WTC11 (cell line): ENCODE measurements at regions not wholly inside any gene's neighbourhood (a gene's known extent, or its start where the extent isn't known, plus 50 kb on each side); places are given as distances from the start of the nearest gene placed in this dataset.

Source experiments
- ATF3 ChIP-seq: sonication (generic); formaldehyde crosslinking; conservative IDR thresholded peaks from 2 replicates; pipeline ENCODE4 v1.8.1; 2022; ENCODE audit warnings: mild to moderate bottlenecking, missing genetic modification reagents
- CTCF ChIP-seq: fragments of 200-600 bp; IDR thresholded peaks from 2 replicates; pipeline ENCODE4 v1.8.0; 2022; ENCODE audit warnings: antibody characterized with exemption
- E2F1 ChIP-seq: sonication (generic); formaldehyde crosslinking; IDR thresholded peaks from 2 replicates; pipeline ENCODE4 v1.8.0; 2022; ENCODE audit warnings: mild to moderate bottlenecking, missing genetic modification reagents
- FOXJ3 ChIP-seq: sonication (generic); formaldehyde crosslinking; IDR thresholded peaks from 2 replicates; pipeline ENCODE4 v1.9.0; 2021; ENCODE audit warnings: missing genetic modification reagents, mild to moderate bottlenecking, borderline replicate concordance
- MLX ChIP-seq: sonication (generic); formaldehyde crosslinking; IDR thresholded peaks from 2 replicates; pipeline ENCODE4 v1.8.1; 2023; ENCODE audit warnings: mild to moderate bottlenecking, missing genetic modification reagents, moderate library complexity
- NFYB ChIP-seq: sonication (generic); formaldehyde crosslinking; conservative IDR thresholded peaks from 2 replicates; pipeline ENCODE4 v1.8.0; 2022; ENCODE audit warnings: low read depth, missing genetic modification reagents
- NR3C1 ChIP-seq: sonication (generic); formaldehyde crosslinking; conservative IDR thresholded peaks from 2 replicates; pipeline ENCODE4 v1.8.1; 2023; ENCODE audit warnings: low read depth, mild to moderate bottlenecking, missing genetic modification reagents
- USF1 ChIP-seq: sonication (generic); formaldehyde crosslinking; IDR thresholded peaks from 2 replicates; pipeline ENCODE4 v1.8.0; 2022; ENCODE audit warnings: mild to moderate bottlenecking, missing genetic modification reagents
- USF2 ChIP-seq: sonication (generic); formaldehyde crosslinking; IDR thresholded peaks from 2 replicates; pipeline ENCODE4 v1.8.1; 2023; ENCODE audit warnings: mild to moderate bottlenecking, missing genetic modification reagents, moderate library complexity
- ZNF121 ChIP-seq: sonication (generic); formaldehyde crosslinking; IDR thresholded peaks from 2 replicates; pipeline ENCODE4 v1.8.0; 2023; ENCODE audit warnings: missing genetic modification reagents

- TF ChIP-seq CTCF: no peak
- no peak for TF ChIP-seq NFYB (CRISPR knock-in tag)
- 0 out of 2 replicates have a peak, but pooled peaks have one; percentile 15 for TF ChIP-seq ZNF121
- TF ChIP-seq ATF3: no peak
- TF ChIP-seq E2F1: no peak
- no peak for TF ChIP-seq NR3C1 (CRISPR knock-in tag)
- TF ChIP-seq USF1 (CRISPR knock-in tag): no peak
- no peak for TF ChIP-seq USF2 (CRISPR knock-in tag)
- no peak for TF ChIP-seq FOXJ3
- no peak for TF ChIP-seq MLX (CRISPR knock-in tag)
These were observed 125.2 kb upstream of the RET start for GRCh38 chr10:42951486-42952251.
